Stimulated activated naive B cell treated with anti-CD40 and anti-IgM and Interleukin-4, amounts not matched to agents 10 μg/mL and 1 μg/mL and 100 μg/mL, for 72 hours (primary cell): ENCODE measurements at regions not wholly inside any gene's neighbourhood (a gene's known extent, or its start where the extent isn't known, plus 50 kb on each side); places are given as distances from the start of the nearest gene placed in this dataset.

Source experiments
- ATAC-seq, 2 donors: fragments of 150-1000 bp; cut with Tn5 transposase; replicated peaks; 2 replicates each; pipeline ENCODE4 v1.10.0; 2021; ENCODE audit warnings: moderate library complexity in 1 of 2
- DNase-seq: peaks from one replicate; pipeline ENCODE4 v3.0.0; 2021
- H3K27ac Mint-ChIP-seq: one replicate; pipeline ENCODE4 v1.8.0; 2022; ENCODE audit warnings: mild to moderate bottlenecking, mixed read lengths
- H3K27me3 Mint-ChIP-seq, 2 donors: one replicate each; pipeline ENCODE4 v1.8.0; 2022; ENCODE audit warnings: mixed read lengths in 2 of 2
- H3K36me3 Mint-ChIP-seq, 2 donors: one replicate each; pipeline ENCODE4 v1.8.0; 2022; ENCODE audit warnings: mixed read lengths in 2 of 2, mild to moderate bottlenecking in 1 of 2
- H3K4me1 Mint-ChIP-seq, 2 donors: one replicate each; pipeline ENCODE4 v1.8.0; 2022; ENCODE audit warnings: mixed read lengths in 2 of 2, mild to moderate bottlenecking in 1 of 2
- H3K4me3 Mint-ChIP-seq, 2 donors: one replicate each; pipeline ENCODE4 v1.8.0; 2022; ENCODE audit warnings: mild to moderate bottlenecking in 2 of 2, mixed read lengths in 2 of 2, moderate library complexity in 1 of 2
- H3K9me3 Mint-ChIP-seq, 2 donors: one replicate each; pipeline ENCODE4 v1.8.0; 2022; ENCODE audit warnings: mixed read lengths in 2 of 2, mild to moderate bottlenecking in 1 of 2

DNA sequence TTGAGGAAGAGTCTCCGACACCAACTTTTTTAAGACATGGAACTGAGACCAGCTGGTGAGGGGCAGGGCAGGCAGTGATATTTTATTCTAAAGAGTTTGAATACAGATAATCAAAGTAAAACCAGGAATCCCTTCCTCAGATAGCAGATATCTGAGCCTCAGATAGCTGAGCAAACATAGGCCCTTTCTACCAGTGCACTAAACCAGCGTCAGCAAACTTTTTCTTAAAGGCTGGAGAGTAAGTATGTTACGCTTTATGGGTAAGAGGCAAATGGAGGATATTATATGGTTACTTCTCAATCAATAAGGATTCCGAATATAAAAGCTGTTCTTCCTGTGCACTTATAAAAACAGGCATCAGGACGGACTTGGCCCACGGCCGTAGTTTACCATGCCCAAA is 73.9 kb downstream of the WNT5A start:
- Mint-ChIP-seq H3K4me1 (no peaks in the 10 kb centered on the region), H3K9me3 (peaks cover under 1 to 2% of the 10 kb centered on the region in 2 donors), H3K36me3 (no peaks in the 10 kb centered on the region), H3K4me3 (no peak overlapping the region), H3K27me3 (no peaks in the 10 kb centered on the region), H3K27ac (no peak overlapping the region)
- DNase-seq (no peak), ATAC-seq (no peak)

DNA sequence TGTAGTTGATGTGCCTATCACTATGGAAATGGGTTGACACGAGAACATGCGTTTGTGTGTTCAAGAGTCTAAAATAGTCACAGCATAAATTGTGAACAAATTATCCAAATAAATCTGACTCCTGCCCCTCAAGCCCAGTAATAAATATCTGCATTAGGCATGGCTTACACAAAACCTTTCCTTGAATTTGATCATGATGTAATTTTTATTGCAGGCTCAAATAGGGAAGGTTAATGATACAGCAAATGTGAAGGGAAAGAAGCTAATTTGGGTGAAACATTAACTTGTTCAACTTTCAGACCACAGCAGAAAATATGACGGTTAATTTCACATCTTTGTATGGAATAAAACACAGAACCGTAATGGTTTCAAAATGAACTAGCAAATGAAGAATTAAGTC is 74.6 kb downstream of the WNT5A start:
- H3K27ac Mint-ChIP-seq = no peak overlapping the region
- no peaks in the 10 kb centered on the region for H3K4me1 Mint-ChIP-seq
- DNase-seq = no peak
- no peak for ATAC-seq
- no peaks in the 10 kb centered on the region for H3K36me3 Mint-ChIP-seq
- no peaks in the 10 kb centered on the region for H3K9me3 Mint-ChIP-seq
- H3K4me3 Mint-ChIP-seq = no peak overlapping the region
- H3K27me3 Mint-ChIP-seq = no peaks in the 10 kb centered on the region

DNA sequence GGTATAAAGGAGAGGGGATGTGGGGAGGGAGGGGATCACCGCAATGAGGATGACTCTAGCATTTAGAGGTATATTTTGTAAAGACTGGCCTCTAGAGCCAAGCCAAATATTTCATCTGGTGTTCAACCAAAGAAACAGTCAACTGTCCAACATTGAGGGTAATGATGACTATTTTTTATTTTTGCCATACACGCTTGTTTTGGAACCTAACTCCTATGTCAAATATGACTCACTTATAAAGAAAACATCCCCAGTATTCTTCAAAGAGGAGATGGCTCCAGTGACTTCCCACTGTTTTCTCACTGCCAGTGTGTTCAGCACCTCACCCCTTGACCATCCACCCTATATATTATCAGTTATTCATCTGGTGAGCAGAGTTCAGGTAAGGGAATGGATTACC is 77.3 kb downstream of the WNT5A start:
- no peaks in the 10 kb centered on the region for H3K36me3 Mint-ChIP-seq
- H3K27me3 Mint-ChIP-seq = no peaks in the 10 kb centered on the region
- ATAC-seq = no peak
- H3K4me3 Mint-ChIP-seq = no peak overlapping the region
- no peak overlapping the region for H3K27ac Mint-ChIP-seq
- H3K4me1 Mint-ChIP-seq = no peaks in the 10 kb centered on the region
- H3K9me3 Mint-ChIP-seq = peaks cover 0 to 2% of the 10 kb centered on the region in 2 donors
- DNase-seq = no peak

DNA sequence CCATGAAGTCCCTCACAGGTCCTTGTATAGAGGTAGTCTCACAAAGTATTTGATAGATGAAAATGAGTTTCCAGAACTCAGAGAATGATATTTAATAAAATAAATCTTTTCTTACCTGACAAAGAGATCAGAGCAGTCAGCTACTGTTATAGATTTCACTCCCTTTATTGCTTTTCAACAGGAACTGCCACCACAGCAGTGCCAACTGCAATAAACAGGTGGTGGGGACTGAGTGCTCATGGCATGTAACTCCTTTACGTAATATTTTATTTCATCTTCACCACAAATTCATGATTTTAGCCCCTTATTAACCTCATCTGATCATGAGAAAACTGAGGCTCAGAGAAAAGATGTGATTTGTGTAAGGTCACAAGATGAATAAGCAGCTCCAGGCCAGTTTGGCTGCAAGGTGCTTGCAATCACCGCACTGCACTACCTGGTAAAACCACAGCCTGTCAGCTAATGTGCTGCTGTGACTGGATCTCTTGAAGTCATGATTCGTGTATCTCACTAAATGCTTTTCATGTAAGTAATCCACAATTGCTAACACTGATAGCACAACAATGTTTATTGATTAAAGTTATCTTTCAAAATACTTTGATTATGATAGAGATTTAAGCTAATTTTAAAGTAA is 78.8 kb downstream of the WNT5A start:
- Mint-ChIP-seq H3K27me3 (no peaks in the 10 kb centered on the region), H3K27ac (no peak overlapping the region), H3K4me1 (no peaks in the 10 kb centered on the region), H3K9me3 (peaks cover 0 to 2% of the 10 kb centered on the region in 2 donors), H3K4me3 (no peak overlapping the region), H3K36me3 (no peaks in the 10 kb centered on the region)
- DNase-seq = no peak
- no peak for ATAC-seq

DNA sequence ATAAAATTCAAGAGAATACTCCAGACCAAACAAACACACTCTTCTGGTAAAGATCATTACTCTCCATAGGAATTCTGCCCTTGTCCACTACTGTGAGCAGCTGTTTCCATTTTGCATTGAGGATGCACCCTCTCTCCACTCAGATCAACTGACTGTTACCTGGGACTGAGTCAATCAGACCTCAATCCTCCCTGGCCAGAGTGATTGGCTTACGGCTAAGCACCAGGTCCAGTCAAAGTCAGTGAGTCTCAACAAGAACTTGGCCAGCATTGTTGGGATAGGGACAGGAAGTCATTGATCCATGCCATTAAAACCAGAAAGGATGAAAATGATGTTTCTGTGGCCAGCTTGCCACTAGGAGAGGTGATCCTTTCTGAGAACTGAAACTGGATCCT is 79.7 kb downstream of the WNT5A start:
- Mint-ChIP-seq H3K4me1 (no peaks in the 10 kb centered on the region), H3K27ac (no peak overlapping the region), H3K9me3 (peaks cover 0 to 2% of the 10 kb centered on the region in 2 donors), H3K36me3 (no peaks in the 10 kb centered on the region), H3K27me3 (no peaks in the 10 kb centered on the region), H3K4me3 (no peak overlapping the region)
- DNase-seq (no peak), ATAC-seq (no peak)

DNA sequence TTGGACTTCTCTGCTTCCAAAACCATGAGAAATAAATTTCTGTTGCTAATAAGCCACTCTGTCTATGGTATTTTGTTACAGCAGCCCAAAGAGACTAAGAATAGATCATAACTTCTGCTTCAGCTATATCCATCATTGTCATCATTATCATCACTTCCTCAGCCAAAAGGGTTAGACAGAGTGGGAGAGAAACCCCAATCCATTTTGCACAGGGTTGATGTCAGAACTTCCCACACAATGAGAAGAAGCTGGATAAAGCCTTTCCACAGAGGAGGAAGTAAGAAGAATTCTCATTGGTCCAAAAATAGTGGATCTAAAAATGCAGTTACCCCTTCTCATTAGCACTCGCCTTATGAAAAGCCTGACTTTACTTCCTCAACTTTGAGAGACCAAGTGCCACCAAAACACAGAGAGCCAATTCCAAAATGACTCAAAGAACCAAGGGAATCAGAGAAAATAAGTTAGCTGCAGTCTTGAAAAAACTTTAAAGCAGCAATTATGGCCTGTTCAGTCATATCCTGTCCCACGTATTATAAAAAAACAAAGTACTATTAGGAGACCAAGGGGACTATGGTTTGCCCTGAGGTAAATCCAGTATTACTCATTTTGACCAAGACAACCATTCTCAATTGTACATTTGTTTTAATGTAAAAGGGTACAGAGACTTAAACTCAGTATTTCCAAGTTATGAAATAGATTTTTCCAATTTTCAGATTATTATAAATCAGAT is 80.2 kb downstream of the WNT5A start:
- H3K27ac Mint-ChIP-seq = no peak overlapping the region
- no peak overlapping the region for H3K4me3 Mint-ChIP-seq
- H3K36me3 Mint-ChIP-seq = no peaks in the 10 kb centered on the region
- no peaks in the 10 kb centered on the region for H3K27me3 Mint-ChIP-seq
- ATAC-seq (no peak), DNase-seq (no peak)
- peaks cover 0 to 2% of the 10 kb centered on the region in 2 donors for H3K9me3 Mint-ChIP-seq
- H3K4me1 Mint-ChIP-seq = no peaks in the 10 kb centered on the region

DNA sequence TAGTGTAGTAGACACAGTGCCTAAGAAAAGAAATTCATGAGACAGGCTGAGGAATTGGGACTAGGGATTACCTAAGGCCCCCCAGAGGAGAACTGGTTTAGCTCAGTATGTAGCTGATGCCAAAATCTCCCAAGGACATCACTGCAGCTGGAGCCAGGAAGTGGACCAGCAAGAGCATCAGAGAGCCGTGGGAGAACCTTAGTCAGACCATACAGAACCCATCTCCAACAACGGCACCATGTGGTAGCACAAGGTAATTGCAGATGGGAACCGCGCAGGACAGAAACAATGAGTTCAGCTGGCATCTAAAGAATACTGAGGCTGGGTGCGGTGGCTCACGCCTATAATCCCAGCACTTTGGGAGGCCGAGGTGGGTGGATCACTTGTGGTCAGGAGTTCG is 81.7 kb downstream of the WNT5A start:
- DNase-seq (no peak), ATAC-seq (peak in 1 of 2 donors; percentile 33)
- Mint-ChIP-seq H3K36me3 (no peaks in the 10 kb centered on the region), H3K4me3 (no peak overlapping the region), H3K4me1 (no peaks in the 10 kb centered on the region), H3K27ac (no peak overlapping the region), H3K9me3 (peaks cover 0 to 2% of the 10 kb centered on the region in 2 donors), H3K27me3 (no peaks in the 10 kb centered on the region)

DNA sequence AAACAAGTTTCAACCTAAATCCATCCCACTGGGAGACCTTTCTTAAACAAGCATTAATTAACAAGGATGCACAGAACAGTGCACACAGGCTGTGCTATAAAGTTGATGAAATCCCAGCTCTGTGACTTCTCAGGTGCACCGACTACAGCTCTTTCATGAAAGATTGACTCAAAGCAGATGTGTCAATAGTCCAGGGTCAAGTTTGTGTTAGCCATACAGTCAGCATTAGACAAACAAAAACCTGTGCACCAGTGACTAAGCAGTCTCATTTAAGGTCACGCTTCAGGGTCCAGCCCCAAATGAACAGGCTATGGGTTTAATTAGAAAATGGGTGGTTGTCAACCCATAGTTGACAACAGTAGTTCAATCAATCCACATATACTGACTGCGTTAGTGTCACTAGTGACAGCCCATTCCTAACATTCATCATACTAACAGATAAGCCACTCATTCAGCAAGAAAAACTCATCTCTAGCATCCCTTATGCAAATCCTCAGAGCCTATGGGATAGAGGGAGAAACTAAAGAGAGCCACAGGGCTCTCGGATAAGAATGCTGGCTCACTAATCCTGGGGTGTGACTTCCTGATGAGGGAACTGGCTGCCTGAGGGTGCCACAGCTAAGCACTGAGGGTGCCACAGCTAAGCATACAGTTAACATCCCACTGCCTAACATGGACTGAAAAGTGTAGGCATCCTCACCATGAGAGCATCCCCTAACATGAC is 84.1 kb downstream of the WNT5A start:
- H3K4me3 Mint-ChIP-seq = no peak overlapping the region
- H3K27me3 Mint-ChIP-seq = no peaks in the 10 kb centered on the region
- H3K27ac Mint-ChIP-seq = no peak overlapping the region
- peaks cover 0 to 2% of the 10 kb centered on the region in 2 donors for H3K9me3 Mint-ChIP-seq
- no peak for ATAC-seq
- no peak for DNase-seq
- no peaks in the 10 kb centered on the region for H3K36me3 Mint-ChIP-seq
- no peaks in the 10 kb centered on the region for H3K4me1 Mint-ChIP-seq

DNA sequence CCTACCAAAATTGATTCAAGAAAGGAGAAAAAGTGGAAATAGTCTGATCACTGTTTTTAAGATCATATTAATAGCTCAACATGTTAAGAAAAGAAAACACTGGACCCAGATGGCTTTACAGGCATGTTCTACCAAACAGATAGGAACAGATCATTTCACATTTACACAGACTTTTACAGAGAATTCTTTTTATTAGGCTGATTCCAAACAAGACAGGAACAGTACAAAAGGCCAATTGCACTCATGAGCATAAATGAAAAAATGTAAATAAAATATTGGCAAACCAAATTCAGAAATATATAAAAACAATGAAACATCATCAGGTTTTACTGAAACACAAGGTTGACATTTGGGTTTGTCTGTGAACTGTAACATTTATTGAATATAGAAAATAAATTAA is 106.5 kb downstream of the WNT5A start:
- Mint-ChIP-seq H3K4me3 (no peak overlapping the region), H3K36me3 (no peaks in the 10 kb centered on the region), H3K9me3 (peaks cover 0 to 1% of the 10 kb centered on the region in 2 donors), H3K4me1 (no peaks in the 10 kb centered on the region), H3K27ac (no peak overlapping the region), H3K27me3 (no peaks in the 10 kb centered on the region)
- ATAC-seq (no peak), DNase-seq (no peak)

DNA sequence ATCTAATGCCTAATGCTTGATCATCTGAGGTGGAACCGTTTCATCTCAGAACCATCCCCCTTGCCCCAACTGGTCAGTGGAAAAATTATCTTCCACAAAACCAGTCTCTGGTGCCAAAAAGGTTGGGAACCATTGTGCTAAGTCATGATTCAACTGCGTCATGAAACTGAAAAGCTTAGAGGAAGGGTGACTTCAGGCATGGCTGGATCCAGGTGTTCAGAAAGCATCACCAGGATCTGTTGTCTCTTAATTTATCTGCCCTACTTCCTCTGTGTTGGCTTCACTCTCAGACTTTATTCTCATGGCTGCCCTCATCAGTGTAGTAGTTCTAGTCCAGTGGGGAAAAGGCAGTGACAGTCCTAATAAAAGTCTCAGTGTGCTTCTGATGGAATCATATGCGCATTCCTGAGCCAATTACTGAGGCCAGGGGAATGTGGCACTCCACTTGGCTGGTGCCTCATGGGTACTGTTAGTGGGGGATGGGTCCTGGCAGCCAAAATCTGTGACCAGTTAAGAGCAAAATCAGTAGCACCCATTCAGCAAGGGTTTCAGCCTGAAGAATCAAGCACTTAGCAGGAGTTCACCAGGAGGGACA is 110.3 kb downstream of the WNT5A start:
- no peaks in the 10 kb centered on the region for H3K27me3 Mint-ChIP-seq
- no peaks in the 10 kb centered on the region for H3K4me1 Mint-ChIP-seq
- ATAC-seq = no peak
- peaks cover 0 to 5% of the 10 kb centered on the region in 2 donors for H3K9me3 Mint-ChIP-seq
- H3K4me3 Mint-ChIP-seq = no peak overlapping the region
- no peaks in the 10 kb centered on the region for H3K36me3 Mint-ChIP-seq
- H3K27ac Mint-ChIP-seq = no peak overlapping the region
- no peak for DNase-seq

GRCh38 chr3:55373423-55373822 is 113.7 kb downstream of the WNT5A start:
- Mint-ChIP-seq H3K36me3 (no peaks in the 10 kb centered on the region), H3K9me3 (peaks cover 1 to 7% of the 10 kb centered on the region in 2 donors), H3K27ac (no peak overlapping the region), H3K27me3 (no peaks in the 10 kb centered on the region), H3K4me1 (no peaks in the 10 kb centered on the region), H3K4me3 (no peak overlapping the region)
- no peak for ATAC-seq
- DNase-seq = no peak

DNA sequence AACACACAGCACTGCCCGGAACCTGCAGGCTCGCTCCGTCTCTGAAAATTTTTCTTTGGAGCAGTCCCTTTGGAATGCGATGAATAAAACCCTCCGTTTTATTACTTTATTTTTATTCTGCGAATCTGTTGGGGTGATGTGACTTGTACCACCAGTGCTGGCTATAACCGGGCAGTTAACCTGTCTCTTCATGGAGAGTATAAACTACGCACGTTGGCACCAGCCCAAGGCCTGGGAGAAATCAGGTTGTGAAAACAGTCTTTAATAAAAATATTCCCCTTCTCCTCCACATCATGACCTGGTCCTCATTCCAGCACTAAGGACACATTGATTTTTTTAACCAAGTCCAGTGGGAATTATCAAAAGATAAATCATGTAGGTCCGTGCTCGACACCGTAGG is 116.8 kb downstream of the WNT5A start:
- no peaks in the 10 kb centered on the region for H3K4me1 Mint-ChIP-seq
- ATAC-seq (no peak), DNase-seq (no peak)
- H3K27me3 Mint-ChIP-seq = no peaks in the 10 kb centered on the region
- no peak overlapping the region for H3K27ac Mint-ChIP-seq
- H3K9me3 Mint-ChIP-seq = peaks cover 4 to 10% of the 10 kb centered on the region in 2 donors
- no peaks in the 10 kb centered on the region for H3K36me3 Mint-ChIP-seq
- no peak overlapping the region for H3K4me3 Mint-ChIP-seq

DNA sequence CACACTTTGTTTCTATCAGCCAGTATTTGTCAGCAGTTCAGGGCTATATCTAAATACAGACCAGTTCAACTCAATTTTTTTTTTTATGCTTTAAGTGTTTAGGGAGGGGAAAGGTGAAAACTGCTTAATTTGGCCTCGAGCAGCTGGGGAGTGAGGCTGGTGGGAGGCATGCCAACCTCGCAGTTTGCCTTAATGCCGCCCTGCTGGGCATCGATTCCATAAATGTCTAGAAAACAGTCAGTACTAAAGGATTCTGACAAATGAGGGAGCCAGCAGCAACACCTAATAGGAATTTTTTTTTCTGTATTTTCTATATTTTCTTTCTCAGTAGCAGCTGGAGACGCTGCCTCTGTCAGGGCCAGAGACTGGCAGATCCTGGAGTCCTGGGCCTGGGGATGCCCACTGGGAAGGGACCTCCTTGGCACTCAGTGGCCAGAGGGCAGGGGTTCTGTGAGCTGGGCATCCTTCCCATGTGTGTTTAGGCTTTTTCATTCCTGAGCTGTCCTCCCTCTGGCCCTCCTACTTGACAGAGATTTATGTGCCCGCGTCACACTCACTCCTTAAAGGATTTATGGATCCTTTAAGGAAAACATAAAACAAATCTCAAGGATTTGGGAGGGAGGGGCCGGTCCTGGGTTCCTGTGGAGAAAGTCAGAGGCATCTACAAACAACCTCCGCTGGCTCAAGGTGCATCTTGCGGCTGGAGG is 117.8 kb downstream of the WNT5A start:
- no peaks in the 10 kb centered on the region for H3K36me3 Mint-ChIP-seq
- no peak overlapping the region for H3K4me3 Mint-ChIP-seq
- H3K27me3 Mint-ChIP-seq = no peaks in the 10 kb centered on the region
- H3K4me1 Mint-ChIP-seq = no peaks in the 10 kb centered on the region
- no peak overlapping the region for H3K27ac Mint-ChIP-seq
- ATAC-seq = no peak
- H3K9me3 Mint-ChIP-seq = peaks cover 4 to 10% of the 10 kb centered on the region in 2 donors
- no peak for DNase-seq

DNA sequence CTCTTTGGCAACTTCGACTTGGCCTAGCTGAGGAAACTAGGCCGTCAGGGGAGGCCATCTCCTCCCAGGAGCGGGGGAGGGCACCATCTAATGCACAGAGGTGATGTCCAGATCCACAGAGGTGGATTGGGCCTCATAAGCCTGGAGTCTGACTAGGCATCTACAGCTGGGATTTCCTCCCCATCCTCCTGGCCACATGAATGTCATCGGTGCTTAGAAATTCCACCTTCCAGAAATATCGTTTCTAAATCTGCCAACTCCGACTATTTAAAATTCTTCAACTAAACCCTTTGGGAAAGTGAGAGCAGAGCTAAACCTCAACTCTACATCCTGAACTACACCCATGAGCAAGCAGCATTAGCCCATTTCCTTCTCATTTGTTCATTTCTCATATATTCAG is 118.7 kb downstream of the WNT5A start:
- Mint-ChIP-seq H3K27me3 (no peaks in the 10 kb centered on the region), H3K36me3 (no peaks in the 10 kb centered on the region), H3K4me3 (no peak overlapping the region), H3K4me1 (no peaks in the 10 kb centered on the region), H3K27ac (no peak overlapping the region), H3K9me3 (peaks cover 4 to 9% of the 10 kb centered on the region in 2 donors)
- ATAC-seq = no peak
- no peak for DNase-seq
